ENCODE measurements at regions not wholly inside any gene's neighbourhood (a gene's known extent, or its start where the extent isn't known, plus 50 kb on each side); places are given as distances from the start of the nearest gene placed in this dataset.

DNA sequence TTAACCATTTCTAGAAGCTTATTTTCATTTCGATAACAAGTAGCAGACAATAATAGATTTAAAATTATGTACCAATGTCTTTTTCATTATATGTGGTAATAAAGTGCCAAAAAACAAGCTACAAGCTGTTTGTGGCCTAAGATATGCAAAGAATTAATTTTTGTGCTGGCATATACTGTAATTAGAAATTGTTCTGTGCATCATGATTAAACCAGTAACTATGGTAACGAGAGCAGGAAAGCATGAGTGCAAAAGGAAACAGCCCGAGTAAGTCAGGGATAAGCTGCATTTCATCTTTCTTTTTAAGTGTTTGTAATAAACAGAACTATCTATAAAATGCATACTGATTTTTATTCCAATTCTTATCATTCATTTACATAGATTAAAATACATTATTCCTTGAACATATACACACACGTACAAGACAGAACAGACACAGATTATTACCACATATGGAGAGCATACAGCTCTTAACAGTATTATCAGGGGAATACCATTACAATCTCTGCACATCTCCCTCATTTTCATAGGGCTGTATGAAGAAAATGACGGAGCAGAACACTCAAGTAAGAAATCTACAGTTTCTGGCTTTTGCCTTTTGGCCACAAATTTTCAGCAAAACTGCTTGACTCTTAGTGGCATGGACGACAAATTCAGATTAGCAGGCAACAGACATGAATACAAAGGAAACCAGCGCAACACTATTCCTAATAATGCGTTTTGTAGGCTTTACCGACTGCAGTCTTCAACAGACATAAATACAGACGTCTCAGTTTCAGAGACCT is 121.3 kb upstream of the WDR17 start:
- DNase-seq (ENCODE audit: extremely low read depth in 1 of 11, low read depth in 9 of 11, low spot score in 4 of 11), result no peak

GRCh38 chr4:175946472-175947116 is 119.0 kb upstream of the WDR17 start:
- DNase-seq (ENCODE audit: extremely low read depth in 1 of 11, low read depth in 9 of 11, low spot score in 4 of 11), result no peak

DNA sequence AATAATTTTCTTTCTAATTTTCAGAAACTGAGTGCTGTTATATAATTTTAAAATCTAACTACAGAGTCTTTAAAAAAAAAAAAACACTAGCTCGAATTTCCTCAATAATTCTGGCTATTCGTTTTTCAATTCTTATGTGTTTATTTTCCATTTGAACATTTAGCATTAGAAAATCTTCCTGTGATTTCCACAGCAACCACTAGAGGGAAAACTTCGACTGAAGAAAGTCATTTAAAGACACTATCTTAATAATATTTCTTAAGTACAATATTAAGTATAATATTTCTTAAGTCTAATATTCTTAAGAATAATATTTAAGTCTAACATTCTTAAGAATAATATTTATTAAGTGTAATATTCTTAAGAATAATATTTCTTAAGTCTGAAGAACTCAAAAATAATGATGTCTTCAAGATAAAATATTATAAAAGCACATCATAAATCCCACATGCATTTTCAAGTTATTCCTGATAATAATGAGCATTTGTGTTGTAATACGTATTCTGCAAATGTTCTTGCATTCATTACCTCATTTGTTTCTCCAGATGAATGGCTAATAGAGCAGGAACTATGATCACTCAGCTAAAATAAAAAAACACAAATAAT is 118.4 kb upstream of the WDR17 start:
- DNase-seq (ENCODE audit: extremely low read depth in 1 of 11, low read depth in 9 of 11, low spot score in 4 of 11), result peak in 6 of 11 donors; percentile 1 to 7 (median 2)

DNA sequence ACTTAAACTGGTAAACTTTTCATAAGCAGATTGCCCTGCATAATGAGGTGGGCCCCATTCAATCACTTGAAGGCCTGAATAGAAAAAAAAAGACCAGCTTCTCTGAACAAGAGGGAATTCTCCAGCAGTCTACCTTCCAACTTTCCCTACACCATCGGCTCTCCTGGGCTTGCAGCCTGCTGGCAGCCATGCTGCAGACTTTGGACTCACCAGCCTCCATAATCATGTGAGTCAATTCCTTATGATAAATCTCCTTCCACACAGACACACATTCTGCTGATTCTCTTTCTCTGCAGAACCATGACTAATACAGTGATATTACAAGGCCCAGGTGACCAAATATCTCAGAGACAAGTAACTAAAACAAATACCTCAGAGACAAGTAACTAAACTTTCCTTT is 113.8 kb upstream of the WDR17 start:
- no peak for DNase-seq (ENCODE audit: extremely low read depth in 1 of 11, low read depth in 9 of 11, low spot score in 4 of 11)

DNA sequence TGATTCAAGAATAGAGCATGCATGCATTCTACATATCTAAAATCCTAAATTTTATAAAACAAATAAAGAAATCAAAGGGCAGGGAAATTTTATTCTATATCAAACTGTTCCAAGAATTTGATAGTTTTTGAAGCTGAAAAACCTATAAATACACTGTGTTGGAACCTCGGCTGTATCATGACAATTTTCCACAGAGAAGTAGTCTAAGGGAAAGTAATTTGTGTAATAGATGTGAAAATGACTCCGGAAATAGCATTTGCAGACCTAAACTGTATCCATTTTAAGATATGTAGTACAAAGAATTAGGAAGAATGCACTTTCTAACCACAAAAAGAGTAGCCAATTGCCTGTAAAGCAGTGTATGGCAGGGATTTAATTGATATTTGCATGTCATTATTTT is 112.5 kb upstream of the WDR17 start:
- no peak for DNase-seq (ENCODE audit: extremely low read depth in 1 of 11, low read depth in 9 of 11, low spot score in 4 of 11)

DNA sequence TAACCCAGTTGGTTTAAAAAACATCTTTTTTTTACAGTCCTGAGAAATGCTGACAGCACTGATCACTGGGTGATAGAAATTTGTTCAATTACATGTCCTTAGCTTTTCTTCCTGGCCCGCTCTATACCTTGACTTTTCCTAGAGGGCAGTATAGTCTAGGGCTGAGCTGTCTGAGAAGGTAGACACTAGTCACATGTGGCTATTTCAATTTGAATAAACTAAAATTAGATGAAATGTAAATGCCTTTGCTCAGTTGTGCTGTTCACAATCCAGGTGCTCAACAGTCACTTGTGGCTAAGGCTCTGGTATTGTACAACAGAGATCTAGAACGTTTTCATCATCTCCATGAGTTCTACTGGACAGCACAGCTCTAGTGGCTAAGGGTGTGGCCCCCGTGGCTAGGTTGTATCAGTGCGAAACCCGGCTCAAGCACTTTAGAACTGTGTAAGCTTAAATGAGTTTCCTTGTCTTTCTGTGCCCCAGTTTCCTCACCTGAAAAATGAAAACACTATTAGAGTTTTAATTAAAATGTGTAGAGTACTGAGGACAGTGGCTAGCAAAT is 111.6 kb upstream of the WDR17 start:
- no peak for DNase-seq (ENCODE audit: extremely low read depth in 1 of 11, low read depth in 9 of 11, low spot score in 4 of 11)

- DNase-seq (ENCODE audit: extremely low read depth in 1 of 11, low read depth in 9 of 11, low spot score in 4 of 11), result no peak
Measured at GRCh38 chr4:175954685-175955084, 111.0 kb upstream of the WDR17 start.

DNA sequence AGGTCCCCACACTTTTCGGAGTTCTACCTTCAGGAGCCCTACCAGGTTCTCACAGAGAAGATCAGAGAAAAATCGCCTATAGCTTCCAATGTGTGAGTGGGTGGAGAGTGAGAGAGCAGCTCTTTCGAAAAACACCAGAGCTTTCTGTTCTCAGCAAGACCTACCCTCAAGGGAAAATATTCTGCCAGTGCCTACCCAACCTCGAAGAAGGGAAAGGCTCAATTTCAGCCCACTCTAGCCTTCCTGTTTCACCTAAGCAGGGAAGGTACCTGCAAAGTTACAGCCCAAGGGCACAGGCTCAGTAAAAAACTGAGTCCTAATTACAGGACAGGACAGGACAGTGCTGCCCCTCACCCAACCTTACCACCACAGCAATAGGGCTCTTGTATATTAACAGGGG is 104.0 kb upstream of the WDR17 start:
- DNase-seq (ENCODE audit: extremely low read depth in 1 of 11, low read depth in 9 of 11, low spot score in 4 of 11), result no peak

- peak in 3 of 11 donors; percentile 1 to 3 (median 2) for DNase-seq (ENCODE audit: extremely low read depth in 1 of 11, low read depth in 9 of 11, low spot score in 4 of 11)
Measured at GRCh38 chr4:175970072-175970471, 95.6 kb upstream of the WDR17 start.

DNA sequence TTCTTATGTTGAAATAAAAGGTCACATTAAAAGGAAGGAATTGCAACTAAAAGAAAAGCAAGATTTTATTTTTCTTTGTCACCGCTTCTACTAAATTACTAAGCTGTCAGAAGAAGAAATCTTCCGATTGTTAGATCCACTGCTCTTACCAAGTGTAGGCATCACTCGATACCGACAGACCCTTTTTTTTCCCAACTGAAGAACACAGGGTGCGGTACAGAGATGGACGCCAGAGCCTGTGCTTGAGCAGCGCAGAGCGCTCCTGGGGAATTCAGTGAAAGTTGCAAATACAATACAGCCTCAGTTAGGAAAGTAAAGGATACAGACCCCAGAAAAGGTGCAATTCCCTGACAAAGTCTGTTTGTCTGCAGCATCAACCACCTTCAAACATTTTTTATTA is 94.9 kb upstream of the WDR17 start:
- DNase-seq (ENCODE audit: extremely low read depth in 1 of 11, low read depth in 9 of 11, low spot score in 4 of 11), result no peak

- no peak for DNase-seq (ENCODE audit: extremely low read depth in 1 of 11, low read depth in 9 of 11, low spot score in 4 of 11)
Measured at GRCh38 chr4:175971388-175972179, 94.1 kb upstream of the WDR17 start.

GRCh38 chr4:175973027-175973923 is 92.4 kb upstream of the WDR17 start:
- DNase-seq (ENCODE audit: extremely low read depth in 1 of 11, low read depth in 9 of 11, low spot score in 4 of 11), result no peak

- DNase-seq (ENCODE audit: extremely low read depth in 1 of 11, low read depth in 9 of 11, low spot score in 4 of 11), result no peak
Measured at GRCh38 chr4:175983636-175984035, 82.0 kb upstream of the WDR17 start.

DNA sequence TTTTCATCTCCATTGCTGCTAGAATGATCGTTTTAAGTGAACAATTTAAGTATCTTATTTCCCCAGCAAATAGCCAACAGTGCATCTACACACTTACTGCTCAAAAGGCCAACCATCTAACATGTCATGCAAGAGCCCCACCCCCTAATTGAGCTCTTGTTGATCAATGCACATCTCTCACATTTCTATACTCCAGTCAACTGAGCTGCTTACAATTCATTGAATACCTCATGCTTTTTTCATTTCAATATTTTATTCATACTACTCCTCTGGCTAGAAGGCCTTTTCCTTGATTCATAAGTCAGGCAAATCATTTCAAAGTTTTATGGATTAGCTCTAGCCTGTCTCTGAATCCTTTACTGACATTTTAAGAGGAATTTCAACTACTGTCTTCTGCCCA is 79.0 kb upstream of the WDR17 start:
- no peak for DNase-seq (ENCODE audit: extremely low read depth in 1 of 11, low read depth in 9 of 11, low spot score in 4 of 11)

DNA sequence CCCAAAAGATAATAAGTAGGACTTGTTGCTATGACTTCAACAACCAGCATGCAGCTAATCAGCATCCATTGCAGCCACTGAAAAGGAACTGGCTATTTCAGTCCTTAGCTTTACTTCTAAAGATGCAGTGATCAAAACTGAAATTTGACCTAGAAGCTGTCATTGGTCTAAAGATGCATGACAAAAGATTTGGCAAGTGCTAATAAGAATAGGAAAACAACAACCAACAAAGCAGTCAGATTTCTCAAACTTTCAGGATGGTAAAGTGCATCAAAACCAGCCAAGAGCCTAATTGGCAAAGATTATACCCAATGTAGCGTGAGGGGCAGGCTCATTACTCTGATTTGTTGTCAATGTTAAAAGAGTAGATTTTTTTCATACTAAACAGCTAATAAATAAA is 77.1 kb upstream of the WDR17 start:
- DNase-seq (ENCODE audit: extremely low read depth in 1 of 11, low read depth in 9 of 11, low spot score in 4 of 11), result no peak

DNA sequence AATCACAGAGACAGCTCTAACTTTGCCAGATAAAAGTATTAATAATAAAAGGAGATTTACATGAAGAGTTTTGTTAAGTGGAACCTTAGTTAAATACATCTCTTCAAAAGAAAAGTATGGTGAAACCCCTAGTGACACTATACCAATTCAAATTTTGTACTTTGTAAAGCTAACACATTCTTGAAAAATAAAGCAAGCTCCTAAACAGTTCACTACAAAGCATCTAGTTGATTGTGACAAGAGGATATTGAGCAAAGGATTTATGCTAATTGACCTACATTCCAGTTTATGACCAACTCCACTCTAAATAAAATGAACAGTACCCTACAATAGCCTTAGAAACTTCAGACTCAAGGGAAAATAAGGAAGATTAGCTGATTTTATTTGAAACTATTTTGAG is 69.4 kb upstream of the WDR17 start:
- DNase-seq (ENCODE audit: extremely low read depth in 1 of 11, low read depth in 9 of 11, low spot score in 4 of 11), result no peak

GRCh38 chr4:175997291-175997690 is 68.3 kb upstream of the WDR17 start:
- DNase-seq (ENCODE audit: extremely low read depth in 1 of 11, low read depth in 9 of 11, low spot score in 4 of 11), result no peak

DNA sequence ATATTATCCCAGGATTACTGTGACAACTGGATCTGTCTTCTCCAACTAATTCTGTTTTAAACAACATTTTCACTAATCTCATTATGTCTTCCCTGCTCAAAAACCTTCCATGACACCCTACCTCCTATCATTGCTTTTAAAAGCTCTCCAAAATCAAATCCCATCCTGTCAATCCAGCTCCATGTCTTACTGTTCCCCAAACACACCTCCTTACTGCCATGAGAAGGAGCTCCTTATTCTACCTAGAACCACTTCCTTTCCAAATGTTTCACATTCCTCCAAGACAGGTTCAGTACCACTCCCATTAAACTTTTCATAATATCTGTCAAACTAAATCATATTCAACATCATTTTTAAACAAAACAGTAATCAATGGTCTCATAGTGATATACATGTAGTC is 66.9 kb upstream of the WDR17 start:
- DNase-seq (ENCODE audit: extremely low read depth in 1 of 11, low read depth in 9 of 11, low spot score in 4 of 11), result peak in 1 of 11 donors; percentile 13
